GM21619 (cell line): ENCODE measurements at regions not wholly inside any gene's neighbourhood (a gene's known extent, or its start where the extent isn't known, plus 50 kb on each side); places are given as distances from the start of the nearest gene placed in this dataset.

ENCODE experiments used
- ATAC-seq: cut with Tn5 transposase; IDR thresholded peaks from one replicate; pipeline ENCODE4 v1.9.1; 2021; ENCODE audit not compliant: unreplicated experiment

DNA sequence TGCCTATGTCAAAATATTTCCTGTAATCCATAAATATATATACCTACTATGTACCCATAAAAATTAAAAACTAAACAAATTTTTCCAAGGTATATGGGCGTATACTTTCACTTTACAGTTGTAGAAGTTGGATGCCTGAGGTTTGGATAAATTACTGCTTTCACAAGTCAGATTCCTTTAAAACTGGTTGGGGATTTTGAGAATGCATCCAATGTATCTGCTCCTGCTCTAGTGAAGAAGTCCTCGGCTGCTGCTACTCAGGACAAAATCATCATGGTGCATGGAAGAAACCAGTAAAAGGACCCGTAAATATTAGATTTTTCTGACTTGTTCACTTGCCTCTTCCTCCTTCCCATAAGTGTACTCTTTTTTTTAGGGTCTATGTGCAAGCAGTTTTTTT, 841.1 kb downstream of the USP25 start:
- ATAC-seq: no peak

DNA sequence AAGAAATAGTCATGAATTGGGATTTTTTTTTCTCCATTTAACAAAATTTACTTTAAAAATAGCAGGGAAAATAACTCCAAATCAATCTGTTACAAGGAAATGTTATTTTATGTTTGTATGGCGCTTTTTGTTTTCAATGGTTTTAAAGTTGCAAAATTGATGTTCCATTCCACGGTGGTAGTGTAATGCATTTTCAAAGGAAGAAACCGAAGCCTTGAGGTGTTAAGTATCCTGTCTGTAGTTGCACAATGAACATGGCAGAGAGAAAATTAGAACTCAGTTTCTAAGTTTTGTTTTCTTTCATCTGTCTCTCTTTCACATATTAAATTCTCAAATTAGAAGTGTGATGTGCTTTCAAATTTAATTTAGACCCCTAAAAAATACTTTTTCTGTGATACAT, 841.8 kb downstream of the USP25 start:
- no peak for ATAC-seq

DNA sequence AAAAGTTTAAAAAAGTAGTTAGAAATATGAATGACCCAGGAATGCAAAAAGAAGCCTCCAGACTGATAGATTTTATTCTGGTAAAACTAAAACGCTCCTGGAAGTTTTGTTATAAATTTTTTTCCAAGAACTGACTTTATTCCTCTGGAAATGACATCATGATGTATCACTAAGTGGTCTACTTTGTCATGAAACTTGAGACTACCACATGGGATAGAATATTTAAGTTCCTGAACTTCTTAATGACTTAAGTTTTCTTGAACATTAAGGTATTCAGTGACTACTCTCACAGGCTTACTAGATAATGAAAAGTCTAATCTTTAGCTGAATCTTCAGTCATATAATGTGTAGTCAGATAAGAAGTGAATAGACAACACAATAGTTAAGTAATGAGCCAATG, 842.2 kb downstream of the USP25 start:
- no peak for ATAC-seq

DNA sequence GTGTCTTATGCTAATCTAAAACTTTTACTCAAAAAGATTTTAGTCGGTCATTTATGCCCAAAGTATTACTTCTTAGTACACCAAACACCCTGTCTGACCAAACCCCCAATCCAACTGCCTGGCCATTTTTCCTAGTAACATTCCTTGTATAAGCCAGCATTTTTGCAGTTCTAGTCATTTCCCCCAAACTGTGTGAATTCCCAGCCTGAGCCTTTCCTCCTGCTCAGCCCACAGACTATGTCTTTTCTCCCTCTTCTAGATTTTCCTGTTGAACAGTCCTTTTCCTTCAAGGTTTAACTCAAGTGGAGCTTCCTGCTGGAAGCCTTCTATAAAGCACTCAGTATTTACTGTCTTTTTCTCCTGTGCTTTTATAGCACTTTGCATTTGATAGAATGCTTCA, 843.8 kb downstream of the USP25 start:
- no peak for ATAC-seq

DNA sequence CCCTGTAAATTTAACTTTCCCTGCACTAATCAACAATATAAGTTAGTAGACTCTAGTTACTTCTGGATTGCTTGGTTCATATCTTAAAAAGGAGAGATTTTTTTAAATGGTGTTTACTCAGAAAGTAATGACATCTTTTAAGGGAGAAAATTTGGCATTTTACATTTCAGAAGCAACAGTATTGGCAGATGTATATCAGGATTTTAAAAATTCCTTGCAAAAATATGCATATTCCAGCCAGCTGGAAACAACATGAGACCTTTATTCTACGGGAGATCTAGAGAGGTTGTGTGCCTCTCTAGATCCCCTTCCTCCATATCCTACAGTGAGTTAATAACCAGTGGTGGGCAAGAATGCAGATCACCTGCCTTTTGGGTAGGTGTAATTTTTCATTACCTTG, 848.2 kb downstream of the USP25 start:
- ATAC-seq: no peak

DNA sequence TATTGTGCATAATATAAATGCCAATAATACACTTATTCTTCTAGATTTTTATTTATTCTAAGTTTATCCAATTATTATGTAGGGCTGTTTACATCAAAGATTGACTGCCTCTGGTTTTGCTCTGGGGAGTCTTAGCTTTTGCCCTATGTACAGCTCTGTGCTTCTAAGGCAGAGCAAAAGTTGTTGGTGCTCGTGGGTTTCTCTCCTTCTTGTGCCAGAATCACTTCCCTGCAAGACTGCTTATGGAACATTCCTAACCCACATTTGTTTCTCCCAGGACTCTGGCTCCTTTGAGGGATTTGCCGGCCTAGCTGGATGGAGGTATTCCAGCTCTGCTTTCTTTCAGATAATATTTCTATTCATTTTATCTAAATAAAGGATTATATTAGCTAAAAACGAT, 849.1 kb downstream of the USP25 start:
- ATAC-seq: no peak

DNA sequence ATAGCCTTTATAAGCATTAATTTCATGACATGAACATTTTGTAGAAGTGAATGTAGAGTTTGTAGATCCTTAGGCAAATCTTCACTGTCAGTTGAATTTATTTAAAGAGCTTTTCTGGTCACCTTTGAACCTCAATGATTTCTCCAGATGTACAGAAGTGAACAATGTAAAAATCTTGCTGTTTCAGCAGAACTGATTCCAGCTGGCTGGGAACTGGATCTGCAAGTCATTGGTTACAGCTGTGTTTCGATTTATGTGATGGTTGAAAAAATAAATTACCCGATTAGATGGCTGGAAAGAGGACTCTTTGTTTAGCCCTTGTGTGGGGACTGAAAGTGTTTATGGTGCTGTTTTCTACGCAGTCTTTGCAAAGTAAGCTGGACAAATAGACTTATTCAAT, 849.8 kb downstream of the USP25 start:
- no peak for ATAC-seq

DNA sequence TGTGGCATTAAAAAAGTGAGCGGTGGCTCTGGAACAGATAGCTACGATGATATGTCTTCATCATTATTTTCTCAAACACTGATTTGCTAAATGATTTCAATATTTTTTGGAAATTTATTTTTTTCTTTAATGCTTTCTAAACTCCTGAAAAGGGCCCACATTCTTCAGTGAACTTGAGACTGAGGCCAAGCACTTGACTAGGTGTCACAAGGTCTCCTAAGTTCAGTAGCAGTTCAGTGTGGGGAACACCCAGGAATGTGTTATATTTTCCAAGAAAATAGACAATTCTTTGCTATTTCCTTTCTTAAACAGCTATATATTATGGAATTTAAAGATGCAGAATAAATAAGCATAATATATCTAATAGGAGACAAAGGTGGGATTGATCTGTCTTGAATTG, 850.9 kb downstream of the USP25 start:
- no peak for ATAC-seq

DNA sequence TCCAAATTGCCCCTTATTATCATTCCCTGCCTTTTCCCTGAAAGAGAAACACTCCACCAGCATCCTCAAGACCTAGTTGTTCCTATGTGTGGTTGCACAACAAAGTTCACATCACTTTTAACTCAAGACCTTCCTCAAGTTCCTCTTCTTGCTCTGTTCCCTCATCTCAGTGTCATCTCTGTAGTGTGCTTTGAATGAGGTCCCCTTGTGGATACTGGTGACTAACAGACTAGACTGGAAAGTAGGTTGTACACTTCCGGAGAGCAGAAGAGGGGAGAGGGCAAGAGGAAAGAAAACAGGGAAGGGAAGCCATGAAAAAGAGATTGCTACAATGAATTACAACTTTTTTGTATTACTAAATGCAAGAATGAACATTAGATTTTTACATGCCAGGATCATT, 853.8 kb downstream of the USP25 start:
- no peak for ATAC-seq

DNA sequence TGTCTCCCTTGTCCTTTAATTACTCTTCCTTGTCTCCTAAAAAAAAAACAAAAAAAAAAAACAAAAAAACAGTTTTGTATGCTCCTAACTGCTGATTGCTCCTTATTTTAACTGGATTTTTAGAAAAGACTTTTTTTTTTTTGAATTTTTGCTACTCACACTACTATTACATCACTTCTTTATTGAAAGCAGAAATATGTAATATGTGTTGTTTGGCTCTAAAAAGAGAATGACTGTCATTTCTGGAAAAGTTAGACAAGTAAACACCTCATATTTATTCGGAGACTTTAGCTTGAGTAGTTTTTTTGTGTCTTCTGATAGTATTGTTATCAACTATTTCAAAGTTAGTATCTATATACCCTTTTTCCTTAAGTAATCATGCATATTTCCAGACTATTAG, 855.0 kb downstream of the USP25 start:
- ATAC-seq: no peak

DNA sequence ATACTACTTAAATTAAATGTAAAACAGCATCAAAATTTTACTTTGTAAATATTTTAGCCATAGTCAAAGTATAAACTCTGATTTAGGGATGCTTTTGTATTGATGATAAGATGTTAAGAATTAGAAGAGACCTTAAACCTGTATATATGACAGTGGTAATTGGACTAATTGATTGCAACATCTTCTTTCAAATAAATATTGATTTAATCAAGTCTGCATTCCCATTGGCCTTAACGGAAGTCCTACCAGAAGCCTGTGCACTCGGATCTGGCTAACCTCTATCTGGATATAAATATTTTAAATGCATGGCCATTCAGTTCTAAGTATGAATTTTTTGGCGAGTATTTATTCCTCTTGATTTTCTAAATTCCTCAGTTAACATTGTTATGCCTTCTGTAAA, 856.1 kb downstream of the USP25 start:
- ATAC-seq: no peak

DNA sequence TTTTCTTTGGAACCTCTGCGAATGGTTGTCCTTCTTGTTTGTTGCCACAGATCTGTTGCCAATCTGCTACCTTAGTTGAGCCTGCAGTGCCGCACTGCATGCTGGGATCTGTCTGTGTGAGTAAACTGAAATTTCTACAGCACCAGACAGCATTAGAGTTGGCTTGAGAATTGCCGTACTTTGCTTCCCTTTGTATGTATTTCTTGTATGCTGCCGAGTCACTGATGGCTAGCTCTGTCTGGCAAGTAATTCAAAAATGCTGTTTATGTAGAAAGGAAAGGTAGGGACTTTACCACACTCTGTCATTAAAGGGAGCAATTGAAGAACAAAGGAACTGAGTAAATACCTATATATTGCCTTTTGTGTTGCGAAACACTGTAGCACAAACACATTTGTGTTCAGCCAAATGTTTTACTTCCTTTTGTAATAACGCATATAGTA, 857.4 kb downstream of the USP25 start:
- no peak for ATAC-seq

DNA sequence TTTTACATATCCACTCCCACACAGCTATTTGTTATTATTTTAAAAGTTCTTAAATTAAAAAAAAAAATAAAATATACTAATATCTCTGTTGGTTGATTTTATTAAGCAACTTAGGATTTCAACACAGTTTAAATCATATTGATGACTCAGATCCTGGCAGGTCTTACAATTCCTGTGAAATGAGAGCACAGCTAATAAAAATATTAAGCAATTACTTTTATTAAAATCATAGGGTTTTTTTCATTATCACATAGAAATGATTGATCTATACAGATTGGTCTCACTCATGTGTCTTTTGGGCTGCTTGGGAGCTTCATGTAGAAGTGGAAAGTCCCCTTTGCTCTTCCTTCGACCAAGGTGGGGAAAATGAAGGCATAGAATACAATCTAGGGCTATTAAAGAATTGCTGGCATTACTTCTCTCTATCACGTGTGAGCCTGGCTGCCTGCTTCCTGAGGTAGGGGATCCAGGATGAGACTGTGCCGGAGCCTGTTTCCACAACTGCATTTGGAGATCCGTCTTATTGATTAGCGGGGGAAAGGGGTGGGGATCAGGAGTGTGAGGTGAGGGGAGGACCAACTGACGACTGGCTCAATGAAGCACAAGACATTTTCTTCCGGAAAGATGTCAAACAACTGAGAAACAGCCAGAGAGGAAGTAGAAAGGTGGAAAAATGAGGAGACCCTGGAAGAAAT, 858.0 kb downstream of the USP25 start:
- no peak for ATAC-seq

DNA sequence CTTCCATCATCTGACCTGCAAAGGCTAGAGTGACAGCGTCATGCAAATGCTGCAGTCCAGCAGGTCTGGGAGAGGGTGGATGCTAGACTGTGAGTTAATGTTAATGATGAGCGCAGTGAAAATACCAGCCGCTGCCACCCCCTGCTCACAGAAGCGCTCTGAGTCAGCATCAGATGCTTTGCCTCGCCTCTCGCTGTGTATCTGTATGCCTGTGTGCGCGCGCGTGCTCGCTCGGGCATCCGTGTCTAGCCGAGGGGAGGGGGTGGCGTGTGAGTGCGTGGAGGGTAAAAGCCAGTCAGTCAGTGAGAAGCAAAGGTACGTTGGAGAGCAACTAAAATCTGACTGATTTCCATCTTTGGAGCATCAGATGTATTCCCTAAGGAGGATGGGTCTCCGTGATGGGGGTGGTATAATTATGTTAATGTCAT, 858.7 kb downstream of the USP25 start:
- no peak for ATAC-seq

DNA sequence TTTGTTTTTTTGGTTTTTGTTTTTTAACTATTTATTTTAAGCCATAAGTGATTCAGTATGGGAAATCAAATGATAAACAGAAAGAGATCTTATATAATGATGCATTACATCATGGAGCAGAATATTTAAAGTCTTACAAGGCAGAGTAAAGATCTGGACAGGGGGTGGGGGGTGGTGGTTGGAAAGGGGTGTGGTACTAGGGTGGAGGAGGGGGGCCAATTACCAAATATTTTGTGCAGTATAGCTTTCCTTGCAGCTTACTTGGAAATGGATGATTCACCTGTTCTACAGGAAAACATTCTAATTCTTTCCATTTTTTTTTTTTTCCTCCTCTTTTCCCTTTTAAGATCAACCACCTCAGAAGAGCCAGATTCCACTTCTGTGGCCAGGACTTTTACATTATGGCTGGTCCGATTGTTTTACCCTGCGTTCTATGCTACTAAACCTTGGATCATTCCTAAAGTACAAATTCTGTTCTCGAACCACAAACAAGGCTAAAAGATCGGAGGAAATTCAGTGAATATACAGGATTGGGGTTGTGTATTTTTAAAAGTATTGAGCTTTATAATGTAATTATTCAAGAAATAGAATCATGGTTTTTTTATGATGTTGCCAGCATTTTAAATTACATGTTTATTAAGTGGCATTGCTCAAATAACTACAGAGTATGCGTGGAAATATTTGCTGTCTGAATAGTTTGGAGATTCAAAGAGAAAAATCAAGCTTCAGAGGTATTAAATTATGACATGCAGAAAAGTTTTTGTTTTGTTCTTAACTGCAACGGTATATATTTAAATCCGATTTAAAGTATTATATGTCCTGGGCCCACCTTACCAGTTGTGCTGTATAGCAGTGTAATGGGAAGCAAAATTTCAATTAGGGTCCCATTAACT, 859.5 kb downstream of the USP25 start:
- ATAC-seq: no peak

DNA sequence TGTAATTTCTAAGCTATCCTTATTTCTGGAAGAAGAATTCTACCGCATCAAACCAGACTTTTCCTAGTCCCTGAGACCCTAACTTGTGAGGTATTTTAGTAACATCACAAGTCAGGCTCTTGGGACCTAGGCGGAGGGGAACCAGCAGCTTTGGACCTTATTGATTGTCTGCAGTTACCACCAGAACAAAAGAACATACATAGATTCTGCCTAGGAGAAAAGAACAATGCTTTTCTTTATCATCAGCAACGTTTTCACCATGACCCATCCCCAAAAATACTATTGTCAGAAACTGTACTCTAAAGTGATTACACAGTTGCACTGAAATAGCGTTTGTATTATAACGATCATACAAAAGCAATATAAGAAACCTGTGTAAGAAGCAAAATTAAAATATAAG, 860.4 kb downstream of the USP25 start:
- ATAC-seq: no peak

DNA sequence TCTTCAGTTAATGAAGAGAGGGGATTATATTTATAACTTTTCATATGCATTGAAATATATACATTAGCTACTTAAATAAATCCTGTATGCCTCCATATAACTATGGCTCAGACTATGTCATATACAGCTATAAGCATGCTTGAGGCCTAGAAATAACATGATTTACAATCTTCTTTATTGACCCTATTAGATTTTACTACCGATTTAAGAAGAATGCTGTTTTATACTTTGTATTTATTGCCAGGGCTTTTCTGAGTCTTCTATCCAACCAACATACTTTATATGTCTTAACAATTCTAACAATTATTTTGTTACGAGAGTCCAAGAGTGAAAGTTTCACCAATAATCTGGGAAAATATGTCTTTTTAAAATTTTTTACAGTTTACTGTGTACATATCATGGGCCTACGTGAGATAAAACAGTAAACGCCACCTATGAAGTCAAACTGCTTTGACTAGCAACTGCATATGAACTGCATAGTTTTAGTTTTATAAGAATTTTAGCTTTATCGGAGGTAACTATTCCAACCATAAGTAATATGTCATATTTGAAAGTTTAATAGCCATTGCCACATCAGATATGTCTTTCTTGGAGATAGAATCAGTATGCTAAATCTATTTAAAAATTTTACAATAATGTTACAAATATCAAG, 861.0 kb downstream of the USP25 start:
- ATAC-seq: no peak

DNA sequence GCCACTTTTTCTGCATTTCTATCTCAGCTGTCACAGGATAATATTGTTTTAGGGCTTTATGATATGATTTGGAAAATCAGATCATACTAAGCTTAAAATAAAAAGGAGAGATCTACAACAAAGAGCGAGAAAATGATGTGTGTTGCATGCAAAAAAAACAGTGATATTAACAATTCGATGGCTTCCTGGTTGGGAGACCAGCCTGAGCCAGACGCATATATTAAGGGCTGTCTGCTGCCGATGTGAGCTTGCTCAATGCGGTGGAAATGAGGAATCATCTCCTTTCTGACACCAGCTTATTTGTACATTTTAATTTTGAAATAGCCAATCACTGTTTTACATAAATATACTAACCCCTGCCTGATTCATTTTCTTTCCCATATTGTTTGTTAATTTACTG, 862.6 kb downstream of the USP25 start:
- no peak for ATAC-seq

DNA sequence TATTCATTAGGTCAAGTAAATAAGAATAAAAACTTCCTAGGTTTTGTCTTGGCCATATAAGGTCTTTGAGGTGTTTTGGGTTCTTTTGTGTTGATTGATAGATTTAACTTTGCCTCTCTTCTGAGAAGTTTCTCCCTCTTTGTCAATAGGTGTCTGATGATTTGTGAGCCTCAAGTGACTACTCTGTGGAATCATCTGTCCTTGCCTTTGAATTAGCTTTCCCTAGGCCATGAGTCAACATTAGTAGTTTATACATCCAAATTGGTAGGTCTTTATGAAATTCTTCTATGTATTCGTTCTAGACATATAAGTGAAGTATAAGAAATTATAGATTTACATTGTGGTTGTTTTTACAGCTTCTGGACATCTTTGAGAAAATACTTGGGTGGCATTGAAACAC, 864.4 kb downstream of the USP25 start:
- no peak for ATAC-seq

DNA sequence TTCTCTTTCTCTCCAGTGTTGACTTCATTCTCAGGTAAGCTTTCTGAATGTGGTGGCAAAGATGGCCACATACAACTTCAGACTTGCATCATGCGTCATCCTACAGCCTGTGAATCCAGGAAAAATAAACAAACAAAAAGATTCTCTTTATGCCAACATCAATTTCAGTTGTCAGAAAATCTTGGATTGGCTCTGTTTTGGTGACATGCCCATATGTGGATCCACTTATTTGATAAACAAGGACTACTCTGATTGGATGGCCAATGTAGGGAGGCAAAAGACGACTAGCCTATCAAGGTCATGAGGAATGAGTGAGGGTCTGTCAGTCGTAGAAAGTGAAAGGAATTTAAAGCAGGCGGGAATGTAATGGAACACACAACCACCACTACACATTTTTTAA, 866.6 kb downstream of the USP25 start:
- no peak for ATAC-seq

DNA sequence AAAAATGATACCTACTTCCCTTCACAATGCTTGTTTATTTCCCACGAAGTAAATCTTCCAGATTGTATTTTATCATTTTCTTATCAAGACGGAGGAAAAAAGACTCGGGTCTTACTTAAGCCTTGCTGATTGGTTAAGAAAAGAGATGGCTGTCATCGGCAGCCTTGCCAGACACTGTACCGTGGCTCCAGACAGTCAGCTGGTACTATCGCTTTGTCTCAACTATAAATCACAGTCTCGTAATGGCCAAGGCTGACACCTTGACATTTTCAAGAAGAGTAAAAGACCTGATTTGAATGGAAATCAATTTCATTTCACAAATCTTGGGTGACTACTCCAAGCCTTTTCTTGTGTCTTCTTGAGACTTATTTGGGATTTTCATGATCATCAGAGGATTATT, 868.0 kb downstream of the USP25 start:
- ATAC-seq: no peak

DNA sequence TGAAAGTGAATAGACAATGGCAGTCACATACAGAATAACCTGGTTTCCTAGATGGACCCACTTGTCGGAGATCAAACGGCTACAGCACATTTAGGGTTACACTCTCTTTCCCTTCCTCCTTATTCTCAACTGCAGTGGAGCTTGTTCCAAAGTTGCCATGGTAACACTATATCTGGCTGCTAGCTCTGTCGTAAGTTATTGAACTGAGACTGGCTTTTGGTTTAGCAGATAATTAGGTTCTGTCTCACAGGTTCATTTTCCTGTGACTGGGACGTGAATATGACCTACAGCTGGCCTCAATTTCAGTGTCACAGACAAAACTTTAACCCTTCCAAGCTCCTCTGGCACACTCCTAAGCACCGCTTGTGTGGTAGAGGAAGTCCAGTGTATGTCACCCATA, 875.8 kb downstream of the USP25 start:
- no peak for ATAC-seq
